ENCODE measurements at regions not wholly inside any gene's neighbourhood (a gene's known extent, or its start where the extent isn't known, plus 50 kb on each side); places are given as distances from the start of the nearest gene placed in this dataset.

DNA sequence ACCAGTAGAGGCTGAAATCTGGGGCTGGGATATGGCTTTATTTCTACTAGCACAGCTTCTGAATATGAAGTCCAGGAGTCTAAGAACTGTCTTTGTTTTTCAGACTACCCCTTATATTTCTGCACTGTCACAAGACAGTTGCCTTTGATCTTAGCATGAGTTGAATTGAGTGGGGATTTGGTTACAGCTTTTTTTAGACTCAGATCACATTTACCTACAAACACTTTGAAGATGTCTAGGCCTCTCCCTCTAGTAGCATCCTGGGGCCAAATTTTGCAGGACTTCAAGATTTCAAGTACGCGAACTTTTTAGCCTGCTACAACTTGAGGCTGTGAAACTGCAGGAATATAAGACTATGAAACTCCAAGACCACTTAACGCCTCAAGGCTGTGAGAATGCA is 240.2 kb downstream of the NEBL start:
- TF ChIP-seq GATA2 (IDR thresholded peaks at IDR 0.05; ENCODE audit: low read depth, low read length) (no peak), GATA3 (IDR thresholded peaks at IDR 0.05; ENCODE audit: low read depth, low read length) (no peak)

Data from SH-SY5Y (cell line).